KMS-11 (cell line): ENCODE measurements at regions not wholly inside any gene's neighbourhood (a gene's known extent, or its start where the extent isn't known, plus 50 kb on each side); places are given as distances from the start of the nearest gene placed in this dataset.

ENCODE experiments used
- H2AFZ ChIP-seq: fragments of 200-600 bp; sonication (generic); 2 replicates; pipeline ENCODE4 v1.6.1; 2016; ENCODE audit warnings: antibody characterized with exemption, mixed run types, low read depth
- H3K27ac ChIP-seq: fragments of 200-600 bp; sonication (generic); 2 replicates; pipeline ENCODE4 v1.6.1; 2016; ENCODE audit warnings: mild to moderate bottlenecking, mixed run types
- H3K27me3 ChIP-seq: fragments of 200-600 bp; sonication (generic); 2 replicates; pipeline ENCODE4 v1.6.1; 2017; ENCODE audit warnings: mild to moderate bottlenecking, low read depth, mixed run types, moderate library complexity; ENCODE audit not compliant: insufficient read depth
- H3K36me3 ChIP-seq: fragments of 200-600 bp; sonication (generic); 2 replicates; pipeline ENCODE4 v1.6.1; 2017; ENCODE audit warnings: mild to moderate bottlenecking, mixed run types; ENCODE audit not compliant: insufficient read depth
- H3K4me1 ChIP-seq: fragments of 200-600 bp; sonication (generic); 2 replicates; pipeline ENCODE4 v1.6.1; 2016; ENCODE audit warnings: mild to moderate bottlenecking, low read depth, mixed run types; ENCODE audit not compliant: poor library complexity, severe bottlenecking
- H3K4me2 ChIP-seq: fragments of 200-600 bp; sonication (generic); 2 replicates; pipeline ENCODE4 v1.7.0; 2016; ENCODE audit warnings: mild to moderate bottlenecking, mixed run types
- H3K4me3 ChIP-seq: fragments of 200-600 bp; sonication (generic); IDR thresholded peaks from 2 replicates; pipeline ENCODE4 v1.6.1; 2017; ENCODE audit warnings: low read depth, low read length, mixed read lengths; ENCODE audit not compliant: insufficient read depth
- H3K79me2 ChIP-seq: fragments of 200-600 bp; sonication (generic); 2 replicates; pipeline ENCODE4 v1.6.1; 2016; ENCODE audit warnings: low read depth, mixed run types; ENCODE audit not compliant: insufficient read depth
- H3K9ac ChIP-seq: fragments of 200-600 bp; sonication (generic); 2 replicates; pipeline ENCODE4 v1.6.1; 2016; ENCODE audit warnings: mild to moderate bottlenecking, mixed run types
- H4K20me1 ChIP-seq: fragments of 200-600 bp; sonication (generic); 2 replicates; pipeline ENCODE4 v1.6.1; 2016; ENCODE audit warnings: mild to moderate bottlenecking, mixed run types; ENCODE audit not compliant: insufficient read depth
- CTCF ChIP-seq: fragments of 200-600 bp; sonication (generic); conservative IDR thresholded peaks from 2 replicates; pipeline ENCODE4 v1.6.1; 2017; ENCODE audit warnings: low read depth, mild to moderate bottlenecking, antibody characterized with exemption, low read length, moderate library complexity, mixed read lengths

GRCh38 chr6:40912158-40912946, 126.7 kb downstream of the UNC5CL start:
- no peak overlapping the region; the same call in 1 of the 2 replicates for H2AFZ ChIP-seq
- H3K27me3 ChIP-seq: no peaks in the 10 kb centered on the region
- no peak overlapping the region for H3K4me2 ChIP-seq
- peak; percentile 39 for TF ChIP-seq CTCF
- no peaks in the 10 kb centered on the region for H3K4me1 ChIP-seq
- H3K36me3 ChIP-seq: no peaks in the 10 kb centered on the region
- no peak overlapping the region for H3K9ac ChIP-seq
- H3K4me3 ChIP-seq: no peak overlapping the region
- H3K79me2 ChIP-seq: no peaks in the 10 kb centered on the region
- no peaks in the 10 kb centered on the region for H4K20me1 ChIP-seq
- H3K27ac ChIP-seq: no peak overlapping the region

- no peaks in the 10 kb centered on the region for H3K4me1 ChIP-seq
- H4K20me1 ChIP-seq: no peaks in the 10 kb centered on the region
- no peak overlapping the region for H3K27ac ChIP-seq
- H3K36me3 ChIP-seq: no peaks in the 10 kb centered on the region
- H3K4me3 ChIP-seq: no peak overlapping the region
- TF ChIP-seq CTCF: no peak
- H3K9ac ChIP-seq: no peak overlapping the region
- no peaks in the 10 kb centered on the region for H3K79me2 ChIP-seq
- H3K4me2 ChIP-seq: no peak overlapping the region
- no peaks in the 10 kb centered on the region for H3K27me3 ChIP-seq
- H2AFZ ChIP-seq: no peak overlapping the region
Measured at GRCh38 chr6:40910260-40910893, 128.6 kb downstream of the UNC5CL start.

GRCh38 chr6:40909811-40910210, 129.2 kb downstream of the UNC5CL start:
- Histone ChIP-seq H2AFZ (no peak overlapping the region), H4K20me1 (no peaks in the 10 kb centered on the region), H3K9ac (no peak overlapping the region), H3K79me2 (no peaks in the 10 kb centered on the region), H3K4me1 (no peaks in the 10 kb centered on the region), H3K4me2 (no peak overlapping the region), H3K36me3 (no peaks in the 10 kb centered on the region), H3K27me3 (no peaks in the 10 kb centered on the region), H3K4me3 (no peak overlapping the region), H3K27ac (no peak overlapping the region)
- no peak for TF ChIP-seq CTCF

- Histone ChIP-seq H3K4me3 (no peak overlapping the region), H3K27ac (no peak overlapping the region), H3K27me3 (no peaks in the 10 kb centered on the region), H3K36me3 (no peaks in the 10 kb centered on the region), H3K9ac (no peak overlapping the region), H3K79me2 (no peaks in the 10 kb centered on the region), H3K4me2 (no peak overlapping the region), H4K20me1 (no peaks in the 10 kb centered on the region), H3K4me1 (no peaks in the 10 kb centered on the region), H2AFZ (no peak overlapping the region)
- TF ChIP-seq CTCF: no peak
Measured at GRCh38 chr6:40907198-40907701, 131.8 kb downstream of the UNC5CL start.
